Thyroid gland (tissue), 4 donors: ENCODE measurements at regions not wholly inside any gene's neighbourhood (a gene's known extent, or its start where the extent isn't known, plus 50 kb on each side); places are given as distances from the start of the nearest gene placed in this dataset.
A peak's percentile ranks its signal among the peaks of the same experiment; 100 is the strongest.

ENCODE experiments used
- POLR2A ChIP-seq, 2 donors: fragments of 450-650 bp; IDR thresholded peaks; one replicate each; pipeline ENCODE4 v1.6.1; 2017; ENCODE audit warnings: antibody characterized with exemption in 2 of 2, mild to moderate bottlenecking in 2 of 2, moderate library complexity in 1 of 2
- TF ChIP-seq, protein P1 (sequence below), 6 experiments: fragments of 200-600 bp in 3 of 6; fragments of 450-650 bp in 3 of 6; sonication (generic) in 3 of 6; IDR thresholded peaks; one replicate each; pipeline ENCODE4 v1.5.1; 2016 to 2019; ENCODE audit warnings: antibody characterized with exemption in 6 of 6, mild to moderate bottlenecking in 2 of 6, inconsistent platforms in 1 of 6, moderate library complexity in 1 of 6

DNA sequence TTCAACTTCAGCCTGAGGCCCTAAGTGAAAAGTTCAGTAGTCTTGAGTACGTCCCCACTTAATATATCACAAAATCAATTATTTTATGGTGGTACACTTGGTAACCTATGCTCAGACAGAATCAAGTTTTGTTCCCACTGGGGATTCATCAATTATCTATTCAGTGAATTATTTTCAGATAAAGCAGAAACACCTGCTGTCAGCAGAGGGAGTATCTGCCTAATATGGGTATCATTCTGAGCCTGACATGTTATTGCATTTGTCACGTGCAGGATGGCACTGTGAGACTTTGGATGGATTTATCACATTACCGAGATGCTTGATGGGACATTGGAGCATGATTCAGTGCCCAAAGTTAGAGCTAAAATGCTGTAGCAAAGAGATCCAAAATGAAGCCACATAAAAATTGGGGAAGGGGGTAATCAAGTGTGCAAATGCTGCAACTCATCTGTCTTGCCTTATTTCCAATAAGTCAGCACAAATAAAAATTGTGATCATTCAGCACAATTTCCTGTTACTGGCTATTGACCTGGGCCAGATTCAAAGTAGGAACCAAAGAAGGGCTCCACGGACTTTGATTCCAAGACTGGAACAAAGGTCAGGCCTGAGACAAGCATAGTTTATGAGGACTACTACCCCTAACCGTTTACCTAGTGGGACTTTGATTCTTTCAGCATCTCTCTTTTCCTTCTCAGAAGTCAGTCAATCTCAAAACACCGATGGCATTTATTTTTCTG lies 657.6 kb downstream of the LMO4 start:
- TF ChIP-seq, protein P1, sequence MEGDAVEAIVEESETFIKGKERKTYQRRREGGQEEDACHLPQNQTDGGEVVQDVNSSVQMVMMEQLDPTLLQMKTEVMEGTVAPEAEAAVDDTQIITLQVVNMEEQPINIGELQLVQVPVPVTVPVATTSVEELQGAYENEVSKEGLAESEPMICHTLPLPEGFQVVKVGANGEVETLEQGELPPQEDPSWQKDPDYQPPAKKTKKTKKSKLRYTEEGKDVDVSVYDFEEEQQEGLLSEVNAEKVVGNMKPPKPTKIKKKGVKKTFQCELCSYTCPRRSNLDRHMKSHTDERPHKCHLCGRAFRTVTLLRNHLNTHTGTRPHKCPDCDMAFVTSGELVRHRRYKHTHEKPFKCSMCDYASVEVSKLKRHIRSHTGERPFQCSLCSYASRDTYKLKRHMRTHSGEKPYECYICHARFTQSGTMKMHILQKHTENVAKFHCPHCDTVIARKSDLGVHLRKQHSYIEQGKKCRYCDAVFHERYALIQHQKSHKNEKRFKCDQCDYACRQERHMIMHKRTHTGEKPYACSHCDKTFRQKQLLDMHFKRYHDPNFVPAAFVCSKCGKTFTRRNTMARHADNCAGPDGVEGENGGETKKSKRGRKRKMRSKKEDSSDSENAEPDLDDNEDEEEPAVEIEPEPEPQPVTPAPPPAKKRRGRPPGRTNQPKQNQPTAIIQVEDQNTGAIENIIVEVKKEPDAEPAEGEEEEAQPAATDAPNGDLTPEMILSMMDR (IDR thresholded peaks at IDR 0.05), result peak in 2 of 6 experiments; percentile 4 to 16
- no peak for TF ChIP-seq POLR2A (IDR thresholded peaks at IDR 0.05)
